H1 (cell line): ENCODE measurements at regions not wholly inside any gene's neighbourhood (a gene's known extent, or its start where the extent isn't known, plus 50 kb on each side); places are given as distances from the start of the nearest gene placed in this dataset.

Experiments used
- CTCF ChIA-PET: fragments of 300-600 bp; sonication (Branson Sonifier 250); formaldehyde crosslinking; loops from one replicate; lab custom pipeline; 2021; ENCODE audit not compliant: partially characterized antibody; lab: Charles Lee
- POLR2A ChIA-PET: fragments of 300-600 bp; sonication (Branson Sonifier 250); formaldehyde crosslinking; loops from one replicate; lab custom pipeline; 2021; ENCODE audit warnings: inconsistent platforms; ENCODE audit not compliant: partially characterized antibody; lab: Charles Lee
- DNase-seq, 2 experiments: peaks; one replicate each; pipeline versions ENCODE4 v3.0.0 to v3.0.0-alpha.2; 2010 to 2022; ENCODE audit warnings: low spot score in 2 of 2, low read depth in 1 of 2, mixed read lengths in 1 of 2
- FAIRE-seq: peaks from 2 replicates; lab custom pipeline; 2011; peaks lifted over from hg19 to GRCh38; lab: Jason Lieb, UNC
- H2AFZ ChIP-seq: 2 replicates; pipeline ENCODE4 v1.8.1; 2012; ENCODE audit warnings: low read length, inconsistent platforms
- H2AK5ac ChIP-seq: 2 replicates; pipeline ENCODE4 v1.6.1; 2013; ENCODE audit warnings: low read depth, low read length
- H2BK120ac ChIP-seq: replicated peaks from 2 replicates; pipeline ENCODE3; 2013; ENCODE audit warnings: low read depth, low read length, inconsistent platforms
- H2BK12ac ChIP-seq: 2 replicates; pipeline ENCODE4 v1.6.1; 2013; ENCODE audit warnings: low read depth, low read length
- H2BK15ac ChIP-seq: 2 replicates; pipeline ENCODE4 v1.6.1; 2013; ENCODE audit warnings: low read length
- H2BK20ac ChIP-seq: 2 replicates; pipeline ENCODE4 v1.6.1; 2013; ENCODE audit warnings: low read length
- H2BK5ac ChIP-seq: 2 replicates; pipeline ENCODE4 v1.6.1; 2013; ENCODE audit warnings: low read depth, low read length
- H3K14ac ChIP-seq: 2 replicates; pipeline ENCODE4 v1.6.1; 2013; ENCODE audit warnings: inconsistent platforms; ENCODE audit not compliant: insufficient read length
- H3K18ac ChIP-seq: 2 replicates; pipeline ENCODE4 v1.6.1; 2013; ENCODE audit warnings: low read length; ENCODE audit errors: extremely low read depth
- H3K23ac ChIP-seq: 2 replicates; pipeline ENCODE4 v1.6.1; 2013; ENCODE audit warnings: inconsistent platforms; ENCODE audit not compliant: insufficient read length
- H3K23me2 ChIP-seq: 2 replicates; pipeline ENCODE4 v1.6.1; 2013; ENCODE audit warnings: low read depth, low read length
- H3K27ac ChIP-seq: 2 replicates; pipeline ENCODE4 v1.6.1; 2011; ENCODE audit warnings: low read depth, low read length, inconsistent platforms
- H3K27me3 ChIP-seq, 4 experiments: replicated peaks in 1 of 4; 1 replicate in 1 of 4; 2 replicates in 3 of 4; pipeline versions ENCODE4 v1.6.1 to v1.8.1; 2011 to 2013; ENCODE audit warnings: low read length in 3 of 4, mild to moderate bottlenecking in 3 of 4, inconsistent platforms in 2 of 4, mixed read lengths in 2 of 4, moderate library complexity in 1 of 4; ENCODE audit not compliant: control insufficient read depth in 3 of 4, insufficient read depth in 3 of 4; ENCODE audit errors: extremely low read depth in 1 of 4
- H3K36me3 ChIP-seq, 4 experiments: 2 replicates each; pipeline versions ENCODE4 v1.6.1 to v1.8.1; 2011 to 2013; ENCODE audit warnings: mild to moderate bottlenecking in 4 of 4, low read length in 3 of 4, moderate library complexity in 2 of 4, control low read depth in 1 of 4, inconsistent platforms in 1 of 4; ENCODE audit not compliant: insufficient read depth in 4 of 4, control insufficient read depth in 2 of 4
- H3K4ac ChIP-seq: replicated peaks from 2 replicates; pipeline ENCODE3; 2013; ENCODE audit warnings: low read length, low read depth, mixed read lengths, inconsistent platforms; ENCODE audit not compliant: insufficient read length
- H3K4me1 ChIP-seq, 4 experiments: replicated peaks in 1 of 4; 1 replicate in 1 of 4; 2 replicates in 3 of 4; pipeline versions ENCODE4 v1.6.1 to v1.8.1; 2011 to 2013; ENCODE audit warnings: low read length in 3 of 4, inconsistent platforms in 2 of 4, mixed read lengths in 1 of 4; ENCODE audit not compliant: insufficient read depth in 4 of 4, control insufficient read depth in 3 of 4
- H3K4me2 ChIP-seq, 2 experiments: 2 replicates each; pipeline versions ENCODE4 v1.6.1 to v1.8.1; 2011 to 2013; ENCODE audit warnings: low read depth in 2 of 2, low read length in 2 of 2, control low read depth in 1 of 2, inconsistent platforms in 1 of 2, mild to moderate bottlenecking in 1 of 2; ENCODE audit not compliant: insufficient read depth in 1 of 2
- H3K4me3 ChIP-seq, 4 experiments: fragments of 200-600, 300-600 bp in 1 of 4; sonication (generic), shearing (Covaris generic), sonication (Bioruptor Twin) in 1 of 4; 2 replicates each; pipeline versions ENCODE4 v1.5.1 to v1.8.1; 2011 to 2016; ENCODE audit warnings: low read length in 4 of 4, low read depth in 3 of 4, control low read depth in 2 of 4, inconsistent platforms in 2 of 4, mild to moderate bottlenecking in 2 of 4, mixed read lengths in 1 of 4, moderate library complexity in 1 of 4; ENCODE audit not compliant: insufficient read depth in 2 of 4; ENCODE audit errors: extremely low read depth in 1 of 4
- H3K56ac ChIP-seq: replicated peaks from 2 replicates; pipeline ENCODE3; 2013; ENCODE audit warnings: low read depth, mild to moderate bottlenecking, mixed read lengths, low read length, inconsistent platforms; ENCODE audit not compliant: insufficient read length
- H3K79me1 ChIP-seq: 2 replicates; pipeline ENCODE4 v1.6.1; 2013; ENCODE audit warnings: low read depth, low read length, control low read depth
- H3K79me2 ChIP-seq, 2 experiments: 2 replicates each; pipeline versions ENCODE4 v1.6.1 to v1.8.1; 2012 to 2013; ENCODE audit warnings: low read length in 2 of 2, mild to moderate bottlenecking in 2 of 2, inconsistent platforms in 1 of 2; ENCODE audit not compliant: insufficient read depth in 2 of 2, control insufficient read depth in 1 of 2
- H3K9ac ChIP-seq, 4 experiments: replicated peaks in 1 of 4; 1 replicate in 1 of 4; 2 replicates in 3 of 4; pipeline versions ENCODE4 v1.6.1 to v1.8.1; 2011 to 2013; ENCODE audit warnings: low read depth in 3 of 4, low read length in 3 of 4, control low read depth in 2 of 4, mild to moderate bottlenecking in 2 of 4, moderate library complexity in 2 of 4, inconsistent platforms in 1 of 4; ENCODE audit errors: extremely low read depth in 1 of 4
- H3K9me3 ChIP-seq, 2 experiments: 2 replicates each; pipeline versions ENCODE4 v1.6.1 to v1.8.1; 2012 to 2013; ENCODE audit warnings: mild to moderate bottlenecking in 2 of 2, moderate library complexity in 2 of 2, control low read depth in 1 of 2, inconsistent platforms in 1 of 2, low read depth in 1 of 2, low read length in 1 of 2, mixed read lengths in 1 of 2; ENCODE audit not compliant: insufficient read depth in 2 of 2
- H4K20me1 ChIP-seq, 2 experiments: replicated peaks in 1 of 2; 2 replicates each; pipeline versions ENCODE3 to v1.8.1; 2011 to 2013; ENCODE audit warnings: inconsistent platforms in 2 of 2, low read length in 2 of 2, mild to moderate bottlenecking in 1 of 2; ENCODE audit not compliant: insufficient read depth in 2 of 2, control insufficient read depth in 1 of 2
- H4K5ac ChIP-seq: 2 replicates; pipeline ENCODE4 v1.6.1; 2013; ENCODE audit warnings: low read length, low read depth, mixed read lengths, inconsistent platforms; ENCODE audit not compliant: insufficient read length
- H4K8ac ChIP-seq: 2 replicates; pipeline ENCODE4 v1.8.0; 2013; ENCODE audit warnings: mild to moderate bottlenecking, moderate library complexity, low read length, inconsistent platforms; ENCODE audit not compliant: insufficient read depth; ENCODE audit errors: extremely low read depth
- H4K91ac ChIP-seq: replicated peaks from 2 replicates; pipeline ENCODE3; 2013; ENCODE audit warnings: low read length, mixed read lengths, inconsistent platforms; ENCODE audit not compliant: insufficient read length
- BCL11A ChIP-seq, 2 experiments: IDR thresholded peaks; one replicate each; pipeline ENCODE4 v1.6.1; 2011; ENCODE audit warnings: low read depth in 2 of 2, low read length in 2 of 2, mild to moderate bottlenecking in 2 of 2
- CBX8 ChIP-seq: fragments of 300-800, 300-1000 bp; sonication (generic); IDR thresholded peaks from 2 replicates; pipeline ENCODE4 v1.7.1; 2016; ENCODE audit warnings: low read depth, low read length, borderline replicate concordance
- E2F6 ChIP-seq: IDR thresholded peaks from 2 replicates; pipeline ENCODE4 v1.6.1; 2012; ENCODE audit warnings: inconsistent platforms
- GTF2F1 ChIP-seq: IDR thresholded peaks from 2 replicates; pipeline ENCODE4 v1.6.1; 2012; ENCODE audit warnings: low read depth, low read length, improper control_type of control experiment, borderline replicate concordance
- HDAC6 ChIP-seq: IDR thresholded peaks from one replicate; pipeline ENCODE4 v1.7.1; 2012; ENCODE audit warnings: low read depth, mild to moderate bottlenecking, inconsistent platforms, low read length, moderate library complexity
- MAFK ChIP-seq: IDR thresholded peaks from 2 replicates; pipeline ENCODE4 v1.6.1; 2012; ENCODE audit warnings: low read depth, mild to moderate bottlenecking, improper control_type of control experiment, low read length
- NANOG ChIP-seq: IDR thresholded peaks from 2 replicates; pipeline ENCODE4 v1.6.1; 2011; ENCODE audit warnings: low read length, low read depth, mild to moderate bottlenecking, inconsistent platforms; ENCODE audit not compliant: insufficient read depth, poor library complexity, severe bottlenecking
- RFX5 ChIP-seq: IDR thresholded peaks from 2 replicates; pipeline ENCODE4 v1.6.1; 2011; ENCODE audit warnings: low read depth, low read length, improper control_type of control experiment, borderline replicate concordance
- RNF2 ChIP-seq: fragments of 200-900, 300-1000 bp; sonication (generic); IDR thresholded peaks from 2 replicates; pipeline ENCODE4 v1.7.1; 2016; ENCODE audit warnings: borderline replicate concordance, low read depth, mild to moderate bottlenecking, antibody characterized with exemption, low read length; ENCODE audit not compliant: poor library complexity, severe bottlenecking; ENCODE audit errors: missing control alignments
- SIRT6 ChIP-seq: IDR thresholded peaks from one replicate; pipeline ENCODE4 v1.7.1; 2012; ENCODE audit warnings: low read length, inconsistent platforms
- SUZ12 ChIP-seq: fragments of 200-600 bp; sonication (generic); IDR thresholded peaks from 2 replicates; pipeline ENCODE4 v1.6.1; 2012; ENCODE audit warnings: mild to moderate bottlenecking, inconsistent platforms, low read length, moderate library complexity, mixed read lengths
- USF2 ChIP-seq: IDR thresholded peaks from 2 replicates; pipeline ENCODE4 v1.6.1; 2011; ENCODE audit warnings: low read length, improper control_type of control experiment
- YY1 ChIP-seq: IDR thresholded peaks from 2 replicates; pipeline ENCODE4 v1.6.1; 2011; ENCODE audit warnings: low read depth, mild to moderate bottlenecking, low read length
- WGBS, 2 experiments: shearing (Covaris generic) in 1 of 2; methylation state at CpG; one replicate each; pipeline versions ENCODE4 v1.1.6 to v1.1.7; 2013 to 2015; ENCODE audit warnings: low lambda C conversion rate in 2 of 2, mixed read lengths in 2 of 2, inconsistent platforms in 1 of 2, low coverage in 1 of 2, missing lambda C conversion rate in 1 of 2; ENCODE audit not compliant: insufficient replicate concordance in 2 of 2, insufficient coverage in 1 of 2, insufficient read length in 1 of 2; ENCODE audit errors: extremely low coverage in 1 of 2, missing lambda C conversion rate in 1 of 2; 5-methylcytosine and 5-hydroxymethylcytosine counted together

- Histone ChIP-seq H3K27me3 (no peaks in the 10 kb centered on the region), H2AK5ac (no peak overlapping the region), H3K4me1 (no peaks in the 10 kb centered on the region), H4K8ac (no peak overlapping the region; the same call in 1 of the 2 replicates), H2BK20ac (no peak overlapping the region), H2AFZ (no peak overlapping the region), H2BK5ac (no peak overlapping the region), H3K9me3 (no peaks in the 10 kb centered on the region), H3K14ac (no peak overlapping the region), H3K4me2 (no peak overlapping the region), H3K18ac (no peak overlapping the region), H3K79me1 (no peaks in the 10 kb centered on the region), H3K4ac (no peak overlapping the region), H3K56ac (no peak overlapping the region), H2BK120ac (no peak overlapping the region), H4K20me1 (no peaks in the 10 kb centered on the region), H3K23me2 (no peaks in the 10 kb centered on the region), H4K91ac (no peak overlapping the region), H3K4me3 (no peak overlapping the region), H3K36me3 (no peaks in the 10 kb centered on the region), H2BK15ac (no peak overlapping the region), H3K27ac (no peak overlapping the region), H3K9ac (no peak overlapping the region), H3K23ac (no peak overlapping the region), H3K79me2 (no peaks in the 10 kb centered on the region), H2BK12ac (no peak overlapping the region), H4K5ac (no peak overlapping the region)
- CTCF ChIA-PET: no interaction called here
- DNase-seq (no peak), FAIRE-seq (no peak)
- 95 to 100% methylated on average over 1 to 4 of the region's 4 CpGs for WGBS, 2 experiments
- POLR2A ChIA-PET: no interaction called here
- TF ChIP-seq USF2 (no peak), YY1 (no peak), SIRT6 (no peak), RFX5 (no peak), NANOG (no peak), SUZ12 (no peak), HDAC6 (no peak), E2F6 (no peak), MAFK (no peak), BCL11A (IDR thresholded peaks at IDR 0.05; ENCODE audit: low read depth in 2 of 2, low read length in 2 of 2) (no peak), CBX8 (no peak), GTF2F1 (no peak), RNF2 (no peak)
Measured at GRCh38 chr1:238624776-238625175, 734.1 kb upstream of the ZP4 start.
